ENCODE measurements at regions not wholly inside any gene's neighbourhood (a gene's known extent, or its start where the extent isn't known, plus 50 kb on each side); places are given as distances from the start of the nearest gene placed in this dataset.
"Not testable (repeated sequence)": the region's sequence is repeated elsewhere in the genome, so short reads cannot be mapped to it uniquely, and the experiment has no call there.

GRCh38 chr4:43587758-43588157 lies 695.2 kb downstream of the GRXCR1 start:
- Mint-ChIP-seq H3K36me3 (ENCODE audit: low read depth) (no peaks in the 10 kb centered on the region), H3K4me1 (ENCODE audit: low read depth) (no peaks in the 10 kb centered on the region), H3K27me3 (ENCODE audit: insufficient read depth) (no peaks in the 10 kb centered on the region), H3K4me3 (no peak overlapping the region), H3K27ac (no peak overlapping the region), H3K9me3 (peaks cover 20% of the 10 kb centered on the region)
- no peak for TF ChIP-seq CTCF (IDR thresholded peaks at IDR 0.05)
- no peak for DNase-seq

GRCh38 chr4:43607400-43607799 lies 714.9 kb downstream of the GRXCR1 start:
- Mint-ChIP-seq H3K36me3 (ENCODE audit: low read depth) (no peaks in the 10 kb centered on the region), H3K4me1 (ENCODE audit: low read depth) (no peaks in the 10 kb centered on the region), H3K9me3 (peaks cover 40% of the 10 kb centered on the region), H3K27me3 (ENCODE audit: insufficient read depth) (no peaks in the 10 kb centered on the region), H3K27ac (no peak overlapping the region), H3K4me3 (no peak overlapping the region)
- TF ChIP-seq CTCF (IDR thresholded peaks at IDR 0.05): no peak
- DNase-seq: no peak

- Mint-ChIP-seq H3K4me1 (ENCODE audit: low read depth) (no peaks in the 10 kb centered on the region), H3K9me3 (peaks cover 40% of the 10 kb centered on the region), H3K27me3 (ENCODE audit: insufficient read depth) (no peaks in the 10 kb centered on the region), H3K4me3 (no peak overlapping the region), H3K27ac (no peak overlapping the region), H3K36me3 (ENCODE audit: low read depth) (no peaks in the 10 kb centered on the region)
- TF ChIP-seq CTCF (IDR thresholded peaks at IDR 0.05): no peak
- DNase-seq: no peak
These were observed 715.4 kb downstream of the GRXCR1 start for GRCh38 chr4:43607827-43608461.

- Mint-ChIP-seq H3K27ac (no peak overlapping the region), H3K4me3 (no peak overlapping the region), H3K4me1 (ENCODE audit: low read depth) (no peaks in the 10 kb centered on the region), H3K36me3 (ENCODE audit: low read depth) (no peaks in the 10 kb centered on the region), H3K9me3 (peaks cover 68% of the 10 kb centered on the region), H3K27me3 (ENCODE audit: insufficient read depth) (no peaks in the 10 kb centered on the region; the same call in 1 of the 2 replicates)
- no peak for TF ChIP-seq CTCF (IDR thresholded peaks at IDR 0.05)
- no peak for DNase-seq
These were observed 726.7 kb downstream of the GRXCR1 start for GRCh38 chr4:43619219-43619618.

- not testable (repeated sequence) for DNase-seq; H3K27ac Mint-ChIP-seq; H3K27me3 Mint-ChIP-seq (ENCODE audit: insufficient read depth); H3K36me3 Mint-ChIP-seq (ENCODE audit: low read depth); H3K4me1 Mint-ChIP-seq (ENCODE audit: low read depth); H3K4me3 Mint-ChIP-seq
- peaks cover 33% of the 10 kb centered on the region for H3K9me3 Mint-ChIP-seq
These were observed 745.4 kb downstream of the GRXCR1 start for GRCh38 chr4:43637893-43638292.

GRCh38 chr4:43651991-43652390 lies 759.5 kb downstream of the GRXCR1 start:
- H3K36me3 Mint-ChIP-seq (ENCODE audit: low read depth): no peaks in the 10 kb centered on the region; the same call in 1 of the 2 replicates
- peaks cover 56% of the 10 kb centered on the region for H3K9me3 Mint-ChIP-seq
- H3K27me3 Mint-ChIP-seq (ENCODE audit: insufficient read depth): no peaks in the 10 kb centered on the region

GRCh38 chr4:43659547-43659946 lies 767.0 kb downstream of the GRXCR1 start:
- H3K9me3 Mint-ChIP-seq: peaks cover 44% of the 10 kb centered on the region
- not testable (repeated sequence) for H3K36me3 Mint-ChIP-seq (ENCODE audit: low read depth); H3K4me3 Mint-ChIP-seq; H3K27me3 Mint-ChIP-seq (ENCODE audit: insufficient read depth); H3K4me1 Mint-ChIP-seq (ENCODE audit: low read depth); H3K27ac Mint-ChIP-seq; DNase-seq

More at GRCh38 chr4:43651991-43652390, 759.5 kb downstream of the GRXCR1 start:
- H3K27ac Mint-ChIP-seq: no peak overlapping the region
- H3K4me1 Mint-ChIP-seq (ENCODE audit: low read depth): no peaks in the 10 kb centered on the region
- TF ChIP-seq CTCF (IDR thresholded peaks at IDR 0.05): no peak
- H3K4me3 Mint-ChIP-seq: no peak overlapping the region
- no peak for DNase-seq

- H3K27ac Mint-ChIP-seq; H3K4me3 Mint-ChIP-seq; H3K36me3 Mint-ChIP-seq (ENCODE audit: low read depth); DNase-seq; H3K4me1 Mint-ChIP-seq (ENCODE audit: low read depth); H3K27me3 Mint-ChIP-seq (ENCODE audit: insufficient read depth): not testable (repeated sequence)
- H3K9me3 Mint-ChIP-seq: peaks cover 45% of the 10 kb centered on the region
These were observed 776.2 kb downstream of the KCTD8 start for GRCh38 chr4:43672265-43672885.

Data from HFFc6 (cell line).